GM23338 (cell line): ENCODE measurements at regions not wholly inside any gene's neighbourhood (a gene's known extent, or its start where the extent isn't known, plus 50 kb on each side); places are given as distances from the start of the nearest gene placed in this dataset.

ENCODE experiments used
- ATAC-seq: fragments of 200-7000 bp; cut with Tn5 transposase; 3 replicates; pipeline ENCODE4 v1.9.1; 2020
- DNase-seq: peaks from one replicate; pipeline ENCODE4 v3.0.0-alpha.2; 2015; ENCODE audit warnings: low spot score
- H2AFZ ChIP-seq: fragments of 200-600 bp; sonication (generic); 2 replicates; pipeline ENCODE4 v1.8.0; 2016; ENCODE audit warnings: antibody characterized with exemption, mild to moderate bottlenecking, moderate library complexity
- H3F3A ChIP-seq: fragments of 200-600 bp; sonication (generic); replicated peaks from 2 replicates; pipeline ENCODE4 v1.8.0; 2017; ENCODE audit warnings: antibody characterized with exemption, mixed run types, low read depth
- H3K27ac ChIP-seq: fragments of 200-600 bp; sonication (generic); 2 replicates; pipeline ENCODE4 v1.6.1; 2016; ENCODE audit warnings: low read depth
- H3K27me3 ChIP-seq: fragments of 200-600 bp; sonication (generic); 2 replicates; pipeline ENCODE4 v1.8.0; 2016; ENCODE audit warnings: mild to moderate bottlenecking, mixed run types, moderate library complexity; ENCODE audit not compliant: insufficient read depth
- H3K36me3 ChIP-seq: fragments of 200-600 bp; sonication (generic); 2 replicates; pipeline ENCODE4 v1.8.0; 2016; ENCODE audit warnings: mild to moderate bottlenecking; ENCODE audit not compliant: insufficient read depth
- H3K4me1 ChIP-seq: fragments of 200-600 bp; sonication (generic); 2 replicates; pipeline ENCODE4 v1.8.0; 2016; ENCODE audit warnings: mild to moderate bottlenecking, moderate library complexity; ENCODE audit not compliant: insufficient read depth
- H3K4me2 ChIP-seq: fragments of 200-600 bp; sonication (generic); 2 replicates; pipeline ENCODE4 v1.7.1; 2017; ENCODE audit warnings: mixed run types
- H3K4me3 ChIP-seq: fragments of 200-600 bp; sonication (generic); 2 replicates; pipeline ENCODE4 v1.6.1; 2016; ENCODE audit warnings: mixed run types
- H3K79me2 ChIP-seq: fragments of 200-600 bp; sonication (generic); replicated peaks from 2 replicates; pipeline ENCODE4 v1.8.0; 2017; ENCODE audit warnings: mild to moderate bottlenecking; ENCODE audit not compliant: insufficient read depth
- H3K9me2 ChIP-seq: fragments of 200-600 bp; sonication (generic); 2 replicates; pipeline ENCODE4 v1.8.0; 2017; ENCODE audit not compliant: insufficient read depth
- H4K20me1 ChIP-seq: fragments of 200-600 bp; sonication (generic); replicated peaks from 2 replicates; pipeline ENCODE4 v1.8.0; 2017; ENCODE audit warnings: mild to moderate bottlenecking; ENCODE audit not compliant: insufficient read depth
- H3K27ac Mint-ChIP-seq: 2 replicates; pipeline ENCODE4 v1.8.0; 2020; ENCODE audit warnings: inconsistent platforms, mild to moderate bottlenecking, moderate library complexity, mixed read lengths
- H3K27me3 Mint-ChIP-seq: 3 replicates; pipeline ENCODE4 v1.8.0; 2022; ENCODE audit warnings: low read depth, mild to moderate bottlenecking, moderate library complexity, mixed read lengths, inconsistent platforms; ENCODE audit not compliant: insufficient read depth, poor library complexity
- H3K36me3 Mint-ChIP-seq: 3 replicates; pipeline ENCODE4 v1.8.0; 2021; ENCODE audit warnings: low read depth, mild to moderate bottlenecking, inconsistent platforms, moderate library complexity, mixed read lengths
- H3K4me1 Mint-ChIP-seq: 3 replicates; pipeline ENCODE4 v1.8.0; 2020; ENCODE audit warnings: mild to moderate bottlenecking, inconsistent platforms, mixed read lengths
- H3K4me3 Mint-ChIP-seq: 3 replicates; pipeline ENCODE4 v1.8.0; 2021; ENCODE audit warnings: moderate library complexity, mild to moderate bottlenecking, inconsistent platforms, mixed read lengths
- H3K9me3 Mint-ChIP-seq: 3 replicates; pipeline ENCODE4 v1.8.0; 2020; ENCODE audit warnings: moderate library complexity, mild to moderate bottlenecking, inconsistent platforms, mixed read lengths
- CREB1 ChIP-seq: fragments of 250-450 bp; sonication (Bioruptor Pico); IDR thresholded peaks from 2 replicates; pipeline ENCODE4 v1.5.0; 2020; ENCODE audit warnings: low read depth, mild to moderate bottlenecking, moderate library complexity
- CTCF ChIP-seq, 2 experiments: fragments of 200-600 bp in 1 of 2; sonication (generic) in 1 of 2; conservative IDR thresholded peaks; 2 replicates each; pipeline versions ENCODE4 v1.5.1 to v1.6.1; 2016 to 2017; ENCODE audit warnings: antibody characterized with exemption in 2 of 2, low read depth in 2 of 2, mild to moderate bottlenecking in 2 of 2, moderate library complexity in 1 of 2
- ETS1 ChIP-seq: IDR thresholded peaks from 2 replicates; pipeline ENCODE4 v1.6.1; 2016; ENCODE audit warnings: antibody characterized with exemption
- EZH2 ChIP-seq: fragments of 200-600 bp; sonication (generic); IDR thresholded peaks from one replicate; pipeline ENCODE4 v1.8.0; 2017; ENCODE audit warnings: antibody characterized with exemption, mild to moderate bottlenecking, low read depth; ENCODE audit not compliant: unreplicated experiment
- EZH2phosphoT487 ChIP-seq: fragments of 200-600 bp; sonication (generic); IDR thresholded peaks from one replicate; pipeline ENCODE4 v1.8.1; 2018; ENCODE audit warnings: antibody characterized with exemption; ENCODE audit not compliant: unreplicated experiment
- JUNB ChIP-seq: IDR thresholded peaks from one replicate; pipeline ENCODE4 v1.6.1; 2016; ENCODE audit warnings: antibody characterized with exemption; ENCODE audit not compliant: unreplicated experiment
- POLR2AphosphoS5 ChIP-seq: IDR thresholded peaks from 2 replicates; pipeline ENCODE4 v1.6.1; 2016; ENCODE audit warnings: antibody characterized with exemption, low read depth
- STAT1 ChIP-seq: IDR thresholded peaks from one replicate; pipeline ENCODE4 v1.6.1; 2016; ENCODE audit warnings: antibody characterized with exemption; ENCODE audit not compliant: unreplicated experiment
- ZNF114 ChIP-seq: fragments of 250-450 bp; sonication (Bioruptor Pico); IDR thresholded peaks from 2 replicates; pipeline ENCODE4 v1.5.0; 2020; ENCODE audit warnings: mild to moderate bottlenecking, moderate library complexity
- ZNF462 ChIP-seq: fragments of 250-450 bp; sonication (Bioruptor Pico); IDR thresholded peaks from 2 replicates; pipeline ENCODE4 v1.5.0; 2020; ENCODE audit warnings: mild to moderate bottlenecking, moderate library complexity

GRCh38 chr2:215742021-215742420 is 271.3 kb downstream of the MREG start:
- no peak overlapping the region for H3K27ac Mint-ChIP-seq
- ATAC-seq (no peak), DNase-seq (no peak)
- Histone ChIP-seq H3K79me2 (no peaks in the 10 kb centered on the region), H3K27me3 (no peaks in the 10 kb centered on the region), H3K36me3 (no peaks in the 10 kb centered on the region), H2AFZ (peak overlapping the region; percentile 25; the same call in 1 of the 2 replicates), H3K4me3 (no peak overlapping the region), H3K4me1 (peaks cover 4% of the 10 kb centered on the region), H3K27ac (no peak overlapping the region), H3K9me2 (peaks cover 8% of the 10 kb centered on the region; the same call in 1 of the 2 replicates), H3F3A (no peaks in the 10 kb centered on the region), H4K20me1 (no peaks in the 10 kb centered on the region), H3K4me2 (no peak overlapping the region)
- TF ChIP-seq CTCF (conservative IDR thresholded peaks at IDR 0.05; ENCODE audit: low read depth in 2 of 2) (no peak), POLR2AphosphoS5 (no peak), ZNF114 (CRISPR knock-in tag) (no peak), EZH2phosphoT487 (no peak), JUNB (no peak), STAT1 (no peak)
- peaks cover 3% of the 10 kb centered on the region for H3K27me3 Mint-ChIP-seq
- peaks cover 3% of the 10 kb centered on the region; the same call in 1 of the 3 replicates for H3K9me3 Mint-ChIP-seq
- H3K4me3 Mint-ChIP-seq: no peak overlapping the region
- H3K36me3 Mint-ChIP-seq: no peaks in the 10 kb centered on the region
- H3K4me1 Mint-ChIP-seq: peaks cover 14% of the 10 kb centered on the region

GRCh38 chr2:215740071-215740470 is 273.3 kb downstream of the MREG start:
- Histone ChIP-seq H3K4me2 (no peak overlapping the region), H2AFZ (no peak overlapping the region), H3K4me3 (no peak overlapping the region), H3K27me3 (no peaks in the 10 kb centered on the region), H3K4me1 (peaks cover 6% of the 10 kb centered on the region), H4K20me1 (no peaks in the 10 kb centered on the region), H3K27ac (no peak overlapping the region), H3K79me2 (no peaks in the 10 kb centered on the region), H3K9me2 (peaks cover 6% of the 10 kb centered on the region; the same call in 1 of the 2 replicates), H3F3A (no peaks in the 10 kb centered on the region), H3K36me3 (no peaks in the 10 kb centered on the region)
- no peak overlapping the region for H3K4me3 Mint-ChIP-seq
- ATAC-seq (no peak), DNase-seq (no peak)
- H3K9me3 Mint-ChIP-seq: peaks cover 3% of the 10 kb centered on the region; the same call in 1 of the 3 replicates
- H3K4me1 Mint-ChIP-seq: peaks cover 19% of the 10 kb centered on the region
- H3K27me3 Mint-ChIP-seq: peaks cover 3% of the 10 kb centered on the region
- no peak overlapping the region for H3K27ac Mint-ChIP-seq
- TF ChIP-seq ZNF462 (CRISPR knock-in tag) (no peak), JUNB (no peak), STAT1 (no peak), EZH2phosphoT487 (no peak), CREB1 (no peak), ETS1 (no peak), EZH2 (no peak), POLR2AphosphoS5 (no peak)
- H3K36me3 Mint-ChIP-seq: no peaks in the 10 kb centered on the region
